Right lobe of liver (tissue), 4 donors: ENCODE measurements at regions not wholly inside any gene's neighbourhood (a gene's known extent, or its start where the extent isn't known, plus 50 kb on each side); places are given as distances from the start of the nearest gene placed in this dataset.

Experiments
- POLR2A ChIP-seq: fragments of 450-650 bp; IDR thresholded peaks from one replicate; pipeline ENCODE4 v1.6.1; 2017; ENCODE audit warnings: antibody characterized with exemption, mild to moderate bottlenecking
- TF ChIP-seq, protein P1 (sequence below), 4 donors: fragments of 200-600 bp in 3 of 4; fragments of 450-650 bp in 1 of 4; IDR thresholded peaks; one replicate each; pipeline versions ENCODE4 v1.5.1 to v1.8.0; 2016 to 2022; ENCODE audit warnings: antibody characterized with exemption in 4 of 4, mild to moderate bottlenecking in 2 of 4
- donor health status: DM: no; HTN: no; CAD: no.
- donor health status: DM: no; HTN: no; CAD: no.
- donor health status: DM: no; HTN: yes; CAD: no.

GRCh38 chr13:47680748-47681147 lies 320.3 kb downstream of the SUCLA2 start:
- no peak for TF ChIP-seq POLR2A
- TF ChIP-seq, protein P1, sequence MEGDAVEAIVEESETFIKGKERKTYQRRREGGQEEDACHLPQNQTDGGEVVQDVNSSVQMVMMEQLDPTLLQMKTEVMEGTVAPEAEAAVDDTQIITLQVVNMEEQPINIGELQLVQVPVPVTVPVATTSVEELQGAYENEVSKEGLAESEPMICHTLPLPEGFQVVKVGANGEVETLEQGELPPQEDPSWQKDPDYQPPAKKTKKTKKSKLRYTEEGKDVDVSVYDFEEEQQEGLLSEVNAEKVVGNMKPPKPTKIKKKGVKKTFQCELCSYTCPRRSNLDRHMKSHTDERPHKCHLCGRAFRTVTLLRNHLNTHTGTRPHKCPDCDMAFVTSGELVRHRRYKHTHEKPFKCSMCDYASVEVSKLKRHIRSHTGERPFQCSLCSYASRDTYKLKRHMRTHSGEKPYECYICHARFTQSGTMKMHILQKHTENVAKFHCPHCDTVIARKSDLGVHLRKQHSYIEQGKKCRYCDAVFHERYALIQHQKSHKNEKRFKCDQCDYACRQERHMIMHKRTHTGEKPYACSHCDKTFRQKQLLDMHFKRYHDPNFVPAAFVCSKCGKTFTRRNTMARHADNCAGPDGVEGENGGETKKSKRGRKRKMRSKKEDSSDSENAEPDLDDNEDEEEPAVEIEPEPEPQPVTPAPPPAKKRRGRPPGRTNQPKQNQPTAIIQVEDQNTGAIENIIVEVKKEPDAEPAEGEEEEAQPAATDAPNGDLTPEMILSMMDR (IDR thresholded peaks at IDR 0.05), result no peak
